ENCODE measurements at regions not wholly inside any gene's neighbourhood (a gene's known extent, or its start where the extent isn't known, plus 50 kb on each side); places are given as distances from the start of the nearest gene placed in this dataset.

DNA sequence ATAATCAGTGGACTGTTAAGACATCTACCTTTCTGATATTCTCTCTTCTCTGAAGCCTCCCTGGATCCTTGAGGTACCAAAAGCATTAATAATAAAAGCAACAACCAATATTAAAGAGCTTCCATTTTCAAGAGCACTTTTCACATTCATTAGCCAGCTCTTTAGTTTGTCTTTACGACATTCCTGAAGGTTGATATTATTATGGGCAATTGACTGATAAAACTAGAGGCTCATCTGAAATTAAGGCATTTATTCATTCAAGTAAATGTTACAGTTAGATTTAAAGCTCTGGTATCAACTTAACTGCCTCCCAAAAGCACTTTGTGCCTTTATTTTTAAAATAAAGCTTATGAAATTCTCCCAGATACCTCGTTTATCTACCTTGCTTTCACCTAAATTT, 199.6 kb downstream of the PLK2 start:
- ATAC-seq (ENCODE audit: low read depth) (no peak), DNase-seq (no peak)
- intact Hi-C loops (cut with micrococcal nuclease), result no loop called here
- no peak for TF ChIP-seq EZH2 (IDR thresholded peaks at IDR 0.05; ENCODE audit: borderline replicate concordance, insufficient read depth, low read depth, low read length, poor library complexity, severe bottlenecking)
- TF ChIP-seq, protein P1, sequence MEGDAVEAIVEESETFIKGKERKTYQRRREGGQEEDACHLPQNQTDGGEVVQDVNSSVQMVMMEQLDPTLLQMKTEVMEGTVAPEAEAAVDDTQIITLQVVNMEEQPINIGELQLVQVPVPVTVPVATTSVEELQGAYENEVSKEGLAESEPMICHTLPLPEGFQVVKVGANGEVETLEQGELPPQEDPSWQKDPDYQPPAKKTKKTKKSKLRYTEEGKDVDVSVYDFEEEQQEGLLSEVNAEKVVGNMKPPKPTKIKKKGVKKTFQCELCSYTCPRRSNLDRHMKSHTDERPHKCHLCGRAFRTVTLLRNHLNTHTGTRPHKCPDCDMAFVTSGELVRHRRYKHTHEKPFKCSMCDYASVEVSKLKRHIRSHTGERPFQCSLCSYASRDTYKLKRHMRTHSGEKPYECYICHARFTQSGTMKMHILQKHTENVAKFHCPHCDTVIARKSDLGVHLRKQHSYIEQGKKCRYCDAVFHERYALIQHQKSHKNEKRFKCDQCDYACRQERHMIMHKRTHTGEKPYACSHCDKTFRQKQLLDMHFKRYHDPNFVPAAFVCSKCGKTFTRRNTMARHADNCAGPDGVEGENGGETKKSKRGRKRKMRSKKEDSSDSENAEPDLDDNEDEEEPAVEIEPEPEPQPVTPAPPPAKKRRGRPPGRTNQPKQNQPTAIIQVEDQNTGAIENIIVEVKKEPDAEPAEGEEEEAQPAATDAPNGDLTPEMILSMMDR (IDR thresholded peaks at IDR 0.05), result no peak
- Histone ChIP-seq H3K36me3 (replicated peaks in 1 of 2; ENCODE audit: control extremely low read depth in 1 of 2, control insufficient read depth in 1 of 2, extremely low read depth in 1 of 2, insufficient read depth in 2 of 2, low read length in 1 of 2) (no peaks in the 10 kb centered on the region), H3K79me2 (ENCODE audit: control insufficient read depth, insufficient read depth, low read length) (no peaks in the 10 kb centered on the region), H3K9me3 (ENCODE audit: control extremely low read depth in 1 of 3, control insufficient read depth in 2 of 3, insufficient read depth in 1 of 3, low read length in 2 of 3) (no peaks in the 10 kb centered on the region), H3K4me3 (ENCODE audit: control extremely low read depth in 1 of 5, extremely low read depth in 1 of 5, insufficient read depth in 1 of 5, low read depth in 2 of 5, low read length in 4 of 5) (no peak overlapping the region), H3K4me2 (replicated peaks; ENCODE audit: low read depth, low read length, poor library complexity, severe bottlenecking) (no peak overlapping the region), H3K27me3 (replicated peaks in 1 of 4; ENCODE audit: control extremely low read depth in 1 of 4, control insufficient read depth in 3 of 4, insufficient read depth in 4 of 4, low read length in 3 of 4) (no peaks in the 10 kb centered on the region), H3K9ac (ENCODE audit: low read length) (no peak overlapping the region), H4K20me1 (ENCODE audit: control insufficient read depth, insufficient read depth, low read length, poor library complexity, severe bottlenecking) (no peaks in the 10 kb centered on the region), H3K27ac (ENCODE audit: low read length in 2 of 2) (no peak overlapping the region), H3K4me1 (ENCODE audit: control insufficient read depth in 2 of 2, insufficient read depth in 2 of 2, low read length in 2 of 2) (no peaks in the 10 kb centered on the region), H2AFZ (ENCODE audit: insufficient read depth, low read depth, low read length, poor library complexity, severe bottlenecking) (no peak overlapping the region)
- no CpG with 5 or more reads among the region's 2 CpGs for WGBS (ENCODE audit: insufficient coverage)
- no peak overlapping the region for H3K27ac Mint-ChIP-seq
- H3K27me3 Mint-ChIP-seq, result peaks cover 5% of the 10 kb centered on the region
- H3K4me3 Mint-ChIP-seq, result no peak overlapping the region
- ChIA-PET CTCF (no interaction called here), POLR2A (no interaction called here)
- no peaks in the 10 kb centered on the region for H3K9me3 Mint-ChIP-seq (ENCODE audit: insufficient read depth)
- H3K4me1 Mint-ChIP-seq, result no peaks in the 10 kb centered on the region

DNA sequence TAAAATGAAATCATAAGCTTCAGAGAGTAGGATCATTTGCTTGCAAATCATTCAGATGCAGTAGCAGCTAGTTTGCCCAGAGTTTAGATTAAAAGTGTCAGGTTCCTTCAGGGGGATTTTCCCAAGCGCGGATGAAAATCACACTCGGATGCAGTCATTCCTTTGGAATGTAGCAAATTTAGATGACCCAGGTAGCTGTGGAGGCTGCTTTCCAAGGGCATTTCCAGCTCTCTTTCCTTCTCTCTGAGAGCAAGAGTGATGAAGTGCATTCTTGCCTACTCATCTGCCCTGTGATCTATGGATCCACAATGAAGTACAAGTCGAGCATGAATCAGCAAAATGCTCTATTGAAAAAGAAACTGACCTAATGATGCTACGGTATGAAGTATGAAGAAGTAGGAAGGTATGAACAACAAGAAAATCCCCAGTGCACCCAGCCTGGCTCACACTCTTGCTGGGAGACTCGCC, 200.2 kb downstream of the PLK2 start:
- Mint-ChIP-seq H3K4me3 (no peak overlapping the region), H3K27ac (no peak overlapping the region), H3K9me3 (ENCODE audit: insufficient read depth) (no peaks in the 10 kb centered on the region), H3K4me1 (no peaks in the 10 kb centered on the region), H3K27me3 (peaks cover 8% of the 10 kb centered on the region)
- no peaks in the 10 kb centered on the region for H3K36me3 ChIP-seq (replicated peaks in 1 of 2; ENCODE audit: control extremely low read depth in 1 of 2, control insufficient read depth in 1 of 2, extremely low read depth in 1 of 2, insufficient read depth in 2 of 2, low read length in 1 of 2)
- H2AFZ ChIP-seq (ENCODE audit: insufficient read depth, low read depth, low read length, poor library complexity, severe bottlenecking), result no peak overlapping the region
- CTCF ChIA-PET, result no interaction called here
- no peak overlapping the region for H3K4me2 ChIP-seq (replicated peaks; ENCODE audit: low read depth, low read length, poor library complexity, severe bottlenecking)
- no peak overlapping the region for H3K27ac ChIP-seq (ENCODE audit: low read length in 2 of 2)
- WGBS (ENCODE audit: insufficient coverage), result 74% methylated on average over 4 of the region's 6 CpGs
- no peak overlapping the region for H3K4me3 ChIP-seq (ENCODE audit: control extremely low read depth in 1 of 5, extremely low read depth in 1 of 5, insufficient read depth in 1 of 5, low read depth in 2 of 5, low read length in 4 of 5)
- TF ChIP-seq EZH2 (IDR thresholded peaks at IDR 0.05; ENCODE audit: borderline replicate concordance, insufficient read depth, low read depth, low read length, poor library complexity, severe bottlenecking), result no peak
- TF ChIP-seq, protein P1 (IDR thresholded peaks at IDR 0.05), result no peak
- no peaks in the 10 kb centered on the region for H3K27me3 ChIP-seq (replicated peaks in 1 of 4; ENCODE audit: control extremely low read depth in 1 of 4, control insufficient read depth in 3 of 4, insufficient read depth in 4 of 4, low read length in 3 of 4)
- H3K79me2 ChIP-seq (ENCODE audit: control insufficient read depth, insufficient read depth, low read length), result no peaks in the 10 kb centered on the region
- no peak for ATAC-seq (ENCODE audit: low read depth)
- POLR2A ChIA-PET, result no interaction called here
- H3K9ac ChIP-seq (ENCODE audit: low read length), result no peak overlapping the region
- no peaks in the 10 kb centered on the region for H4K20me1 ChIP-seq (ENCODE audit: control insufficient read depth, insufficient read depth, low read length, poor library complexity, severe bottlenecking)
- H3K9me3 ChIP-seq (ENCODE audit: control extremely low read depth in 1 of 3, control insufficient read depth in 2 of 3, insufficient read depth in 1 of 3, low read length in 2 of 3), result no peaks in the 10 kb centered on the region
- H3K4me1 ChIP-seq (ENCODE audit: control insufficient read depth in 2 of 2, insufficient read depth in 2 of 2, low read length in 2 of 2), result no peaks in the 10 kb centered on the region
- intact Hi-C loops (cut with micrococcal nuclease), result no loop called here
- no peak for DNase-seq
